ENCODE measurements at regions not wholly inside any gene's neighbourhood (a gene's known extent, or its start where the extent isn't known, plus 50 kb on each side); places are given as distances from the start of the nearest gene placed in this dataset.

GRCh38 chr13:109986851-109987250 is 200.5 kb upstream of the IRS2 start:
- TF ChIP-seq, protein P1, sequence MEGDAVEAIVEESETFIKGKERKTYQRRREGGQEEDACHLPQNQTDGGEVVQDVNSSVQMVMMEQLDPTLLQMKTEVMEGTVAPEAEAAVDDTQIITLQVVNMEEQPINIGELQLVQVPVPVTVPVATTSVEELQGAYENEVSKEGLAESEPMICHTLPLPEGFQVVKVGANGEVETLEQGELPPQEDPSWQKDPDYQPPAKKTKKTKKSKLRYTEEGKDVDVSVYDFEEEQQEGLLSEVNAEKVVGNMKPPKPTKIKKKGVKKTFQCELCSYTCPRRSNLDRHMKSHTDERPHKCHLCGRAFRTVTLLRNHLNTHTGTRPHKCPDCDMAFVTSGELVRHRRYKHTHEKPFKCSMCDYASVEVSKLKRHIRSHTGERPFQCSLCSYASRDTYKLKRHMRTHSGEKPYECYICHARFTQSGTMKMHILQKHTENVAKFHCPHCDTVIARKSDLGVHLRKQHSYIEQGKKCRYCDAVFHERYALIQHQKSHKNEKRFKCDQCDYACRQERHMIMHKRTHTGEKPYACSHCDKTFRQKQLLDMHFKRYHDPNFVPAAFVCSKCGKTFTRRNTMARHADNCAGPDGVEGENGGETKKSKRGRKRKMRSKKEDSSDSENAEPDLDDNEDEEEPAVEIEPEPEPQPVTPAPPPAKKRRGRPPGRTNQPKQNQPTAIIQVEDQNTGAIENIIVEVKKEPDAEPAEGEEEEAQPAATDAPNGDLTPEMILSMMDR (IDR thresholded peaks at IDR 0.05) = no peak
- TF ChIP-seq POLR2A (IDR thresholded peaks at IDR 0.05) = no peak
